Right lobe of liver (tissue), 6 donors: ENCODE measurements at regions not wholly inside any gene's neighbourhood (a gene's known extent, or its start where the extent isn't known, plus 50 kb on each side); places are given as distances from the start of the nearest gene placed in this dataset.

ENCODE experiments used
- ATAC-seq, 4 donors: fragments of 200-7000 bp; cut with Tn5 transposase; one replicate each; pipeline ENCODE4 v1.9.1; 2020; ENCODE audit warnings: mild to moderate bottlenecking in 4 of 4, moderate library complexity in 4 of 4
- DNase-seq, 3 donors: peaks; one replicate each; pipeline ENCODE4 v3.0.0-alpha.2; 2020
- H3K27ac ChIP-seq, 3 donors: fragments of 200-600 bp; one replicate each; pipeline ENCODE4 v1.8.0; 2022
- H3K27me3 ChIP-seq, 2 donors: fragments of 200-600 bp; one replicate each; pipeline ENCODE4 v1.8.0; 2022
- H3K36me3 ChIP-seq, 4 donors: fragments of 200-600 bp; sonication (generic) in 1 of 4; one replicate each; pipeline versions ENCODE4 v1.5.1 to v1.8.0; 2017 to 2022; ENCODE audit warnings: control low read depth in 1 of 4
- H3K4me1 ChIP-seq, 4 donors: fragments of 200-600 bp; sonication (generic) in 1 of 4; one replicate each; pipeline versions ENCODE4 v1.5.1 to v1.8.0; 2017 to 2022; ENCODE audit warnings: control low read depth in 1 of 4
- H3K4me3 ChIP-seq, 3 donors: fragments of 200-600 bp; one replicate each; pipeline ENCODE4 v1.8.0; 2022
- H3K9me3 ChIP-seq, 4 donors: fragments of 200-600 bp; sonication (generic) in 1 of 4; one replicate each; pipeline versions ENCODE4 v1.5.1 to v1.8.0; 2017 to 2022; ENCODE audit warnings: control low read depth in 1 of 4
- POLR2A ChIP-seq: fragments of 450-650 bp; IDR thresholded peaks from one replicate; pipeline ENCODE4 v1.6.1; 2017; ENCODE audit warnings: antibody characterized with exemption, mild to moderate bottlenecking
- WGBS: methylation state at CpG from one replicate; pipeline ENCODE4 v1.1.6; 2018; ENCODE audit warnings: low coverage, low lambda C conversion rate; ENCODE audit not compliant: insufficient coverage; ENCODE audit errors: missing lambda C conversion rate; 5-methylcytosine and 5-hydroxymethylcytosine counted together
- intact Hi-C, 2 donors: fragments of 100-400 bp; cut with DNase I; formaldehyde crosslinking; loops; one replicate each; pipeline versions ENCODE4 v1.11.2 to v1.14.1; 2022
- TF ChIP-seq, protein P1 (sequence below), 4 donors: fragments of 200-600 bp in 3 of 4; fragments of 450-650 bp in 1 of 4; IDR thresholded peaks; one replicate each; pipeline versions ENCODE4 v1.5.1 to v1.8.0; 2016 to 2022; ENCODE audit warnings: antibody characterized with exemption in 4 of 4, mild to moderate bottlenecking in 2 of 4
- donor health status: DM: no; HTN: yes; CAD: no.
- donor health status: DM: no; HTN: no; CAD: no.
- donor health status: DM: no; HTN: no; CAD: no.
- donor health status: DM: no; HTN: yes; CAD: no.
- donor health status: DM: no; HTN: yes; CAD: no.

DNA sequence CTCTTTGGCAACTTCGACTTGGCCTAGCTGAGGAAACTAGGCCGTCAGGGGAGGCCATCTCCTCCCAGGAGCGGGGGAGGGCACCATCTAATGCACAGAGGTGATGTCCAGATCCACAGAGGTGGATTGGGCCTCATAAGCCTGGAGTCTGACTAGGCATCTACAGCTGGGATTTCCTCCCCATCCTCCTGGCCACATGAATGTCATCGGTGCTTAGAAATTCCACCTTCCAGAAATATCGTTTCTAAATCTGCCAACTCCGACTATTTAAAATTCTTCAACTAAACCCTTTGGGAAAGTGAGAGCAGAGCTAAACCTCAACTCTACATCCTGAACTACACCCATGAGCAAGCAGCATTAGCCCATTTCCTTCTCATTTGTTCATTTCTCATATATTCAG, 118.7 kb downstream of the WNT5A start:
- H3K36me3 ChIP-seq, result no peaks in the 10 kb centered on the region
- no peak overlapping the region for H3K27ac ChIP-seq
- H3K4me1 ChIP-seq, result no peaks in the 10 kb centered on the region
- WGBS, result 89% methylated on average over 3 of the region's 6 CpGs
- H3K4me3 ChIP-seq, result no peak overlapping the region
- intact Hi-C loops, result no loop called here
- DNase-seq (no peak), ATAC-seq (no peak)
- TF ChIP-seq, protein P1, sequence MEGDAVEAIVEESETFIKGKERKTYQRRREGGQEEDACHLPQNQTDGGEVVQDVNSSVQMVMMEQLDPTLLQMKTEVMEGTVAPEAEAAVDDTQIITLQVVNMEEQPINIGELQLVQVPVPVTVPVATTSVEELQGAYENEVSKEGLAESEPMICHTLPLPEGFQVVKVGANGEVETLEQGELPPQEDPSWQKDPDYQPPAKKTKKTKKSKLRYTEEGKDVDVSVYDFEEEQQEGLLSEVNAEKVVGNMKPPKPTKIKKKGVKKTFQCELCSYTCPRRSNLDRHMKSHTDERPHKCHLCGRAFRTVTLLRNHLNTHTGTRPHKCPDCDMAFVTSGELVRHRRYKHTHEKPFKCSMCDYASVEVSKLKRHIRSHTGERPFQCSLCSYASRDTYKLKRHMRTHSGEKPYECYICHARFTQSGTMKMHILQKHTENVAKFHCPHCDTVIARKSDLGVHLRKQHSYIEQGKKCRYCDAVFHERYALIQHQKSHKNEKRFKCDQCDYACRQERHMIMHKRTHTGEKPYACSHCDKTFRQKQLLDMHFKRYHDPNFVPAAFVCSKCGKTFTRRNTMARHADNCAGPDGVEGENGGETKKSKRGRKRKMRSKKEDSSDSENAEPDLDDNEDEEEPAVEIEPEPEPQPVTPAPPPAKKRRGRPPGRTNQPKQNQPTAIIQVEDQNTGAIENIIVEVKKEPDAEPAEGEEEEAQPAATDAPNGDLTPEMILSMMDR (IDR thresholded peaks at IDR 0.05), result no peak
- TF ChIP-seq POLR2A, result no peak
- no peaks in the 10 kb centered on the region for H3K27me3 ChIP-seq
- H3K9me3 ChIP-seq, result no peaks in the 10 kb centered on the region

DNA sequence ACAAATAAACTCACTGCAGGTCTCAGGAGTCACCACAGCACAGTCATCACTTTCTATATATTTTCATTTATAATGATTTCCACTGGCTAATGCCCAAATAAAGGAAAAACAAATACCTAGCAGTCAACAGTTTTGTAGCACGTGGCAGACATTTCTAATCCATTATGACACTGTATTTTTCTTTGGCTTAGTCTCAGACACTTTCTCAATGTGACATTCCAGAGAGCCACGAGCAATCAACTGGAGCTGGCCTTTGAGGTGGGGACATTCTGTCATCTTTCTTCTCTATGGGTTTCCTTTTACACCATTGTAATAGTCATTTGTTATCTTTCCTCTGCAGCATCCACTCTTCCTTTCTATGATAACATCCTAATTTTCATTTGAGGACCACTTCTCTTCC, 119.7 kb downstream of the WNT5A start:
- Histone ChIP-seq H3K4me1 (no peaks in the 10 kb centered on the region), H3K27ac (no peak overlapping the region), H3K27me3 (no peaks in the 10 kb centered on the region), H3K9me3 (no peaks in the 10 kb centered on the region), H3K4me3 (no peak overlapping the region), H3K36me3 (no peaks in the 10 kb centered on the region)
- 48% methylated on average over 2 of the region's 2 CpGs for WGBS
- DNase-seq (no peak), ATAC-seq (no peak)
- intact Hi-C loops, result no loop called here
- TF ChIP-seq POLR2A, result no peak
- TF ChIP-seq, protein P1 (IDR thresholded peaks at IDR 0.05), result no peak

DNA sequence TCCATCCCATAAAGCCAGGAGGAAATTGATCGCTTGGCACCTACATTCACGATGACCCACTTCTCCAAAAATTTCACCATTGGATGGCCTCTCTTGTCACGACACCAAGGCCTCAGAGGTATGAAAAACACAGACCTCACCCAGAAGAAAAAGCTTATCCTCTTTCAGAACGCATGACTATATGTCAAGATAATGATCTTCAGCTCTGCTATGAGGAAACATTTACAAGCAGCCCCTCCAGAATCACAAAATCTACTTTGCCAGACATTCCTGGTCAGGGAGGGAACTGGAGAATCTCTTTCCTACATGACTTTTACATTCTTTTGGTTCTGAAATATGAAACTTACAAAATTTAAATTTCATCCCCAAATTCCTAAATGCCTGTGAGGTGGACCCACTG, 122.7 kb downstream of the WNT5A start:
- intact Hi-C loops, result no loop called here
- Histone ChIP-seq H3K4me3 (no peak overlapping the region), H3K36me3 (no peaks in the 10 kb centered on the region), H3K4me1 (no peaks in the 10 kb centered on the region), H3K9me3 (no peaks in the 10 kb centered on the region), H3K27me3 (no peaks in the 10 kb centered on the region), H3K27ac (no peak overlapping the region)
- no peak for DNase-seq
- 66% methylated on average over 4 of the region's 4 CpGs for WGBS
- ATAC-seq, result no peak
- no peak for TF ChIP-seq POLR2A
- TF ChIP-seq, protein P1 (IDR thresholded peaks at IDR 0.05), result no peak

DNA sequence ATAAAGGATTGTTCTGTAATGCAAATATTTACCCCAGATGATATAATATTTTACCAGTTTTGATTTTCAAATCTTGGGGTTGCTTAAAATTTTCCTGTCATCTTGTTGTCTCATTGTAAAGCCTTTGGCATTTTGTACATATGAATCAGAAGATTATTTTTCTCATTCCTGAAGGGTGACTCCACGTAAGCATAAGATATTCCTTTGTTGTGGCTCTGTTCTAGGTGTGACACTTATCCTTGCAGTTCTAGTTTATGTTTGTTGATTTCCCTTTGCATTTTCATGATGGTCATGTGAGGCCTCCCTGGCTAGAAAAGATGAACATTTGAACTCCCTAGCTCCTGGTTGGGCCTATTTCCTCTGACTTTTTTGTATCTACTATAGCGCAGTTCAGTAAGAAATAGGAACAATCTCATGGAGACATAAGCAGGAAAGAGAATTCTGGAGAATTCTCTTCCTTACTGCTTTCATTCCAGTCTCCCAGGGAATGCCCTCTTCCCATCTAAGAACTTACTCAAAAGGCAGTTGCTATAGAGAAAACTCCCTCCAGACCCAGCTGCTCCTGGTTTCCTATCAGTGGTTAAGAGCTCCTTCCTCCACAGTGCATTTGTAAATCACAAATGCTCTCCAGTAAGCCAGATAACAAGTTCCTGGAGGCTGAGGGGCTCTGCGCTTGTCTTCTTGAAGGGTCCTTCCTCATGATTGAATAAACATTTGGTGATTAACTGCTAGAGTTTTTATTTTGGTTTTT, 124.7 kb downstream of the WNT5A start:
- intact Hi-C loops, result no loop called here
- no peak overlapping the region for H3K4me3 ChIP-seq
- no peaks in the 10 kb centered on the region for H3K4me1 ChIP-seq
- ATAC-seq (no peak), DNase-seq (no peak)
- H3K27me3 ChIP-seq, result no peaks in the 10 kb centered on the region
- TF ChIP-seq, protein P1 (IDR thresholded peaks at IDR 0.05), result no peak
- TF ChIP-seq POLR2A, result no peak
- WGBS, result 73% methylated on average over 3 of the region's 3 CpGs
- no peak overlapping the region for H3K27ac ChIP-seq
- H3K36me3 ChIP-seq, result no peaks in the 10 kb centered on the region
- H3K9me3 ChIP-seq, result no peaks in the 10 kb centered on the region
